HepG2 (cell line): ENCODE measurements at regions not wholly inside any gene's neighbourhood (a gene's known extent, or its start where the extent isn't known, plus 50 kb on each side); places are given as distances from the start of the nearest gene placed in this dataset.

ENCODE experiments used
- ATAD3A ChIP-seq: sonication (generic); formaldehyde crosslinking; IDR thresholded peaks from 2 replicates; pipeline ENCODE4 v1.4.0; 2020; ENCODE audit warnings: missing genetic modification reagents
- ELF3 ChIP-seq: IDR thresholded peaks from 2 replicates; pipeline ENCODE4 v1.6.1; 2016; ENCODE audit warnings: missing genetic modification reagents, missing compliant biosample characterization
- HNRNPLL ChIP-seq: fragments of 200-400 bp; formaldehyde crosslinking; IDR thresholded peaks from 2 replicates; pipeline ENCODE4 v1.6.1; 2017; ENCODE audit warnings: mild to moderate bottlenecking, low read depth, low read length; ENCODE audit not compliant: poor library complexity, severe bottlenecking
- KDM3A ChIP-seq: IDR thresholded peaks from 2 replicates; pipeline ENCODE4 v1.6.1; 2018; ENCODE audit warnings: low read depth, missing compliant biosample characterization
- KMT2B ChIP-seq: IDR thresholded peaks from 2 replicates; pipeline ENCODE4 v1.6.1; 2016; ENCODE audit warnings: missing genetic modification reagents, missing compliant biosample characterization
- MAFG ChIP-seq: sonication (generic); formaldehyde crosslinking; IDR thresholded peaks from 2 replicates; pipeline ENCODE4 v1.5.1; 2020; ENCODE audit warnings: mild to moderate bottlenecking, missing genetic modification reagents
- NCOR1 ChIP-seq: fragments of 200-600 bp; sonication (generic); IDR thresholded peaks from 2 replicates; pipeline ENCODE4 v1.7.0; 2017; ENCODE audit warnings: antibody characterized with exemption, low read length, borderline replicate concordance
- PAWR ChIP-seq: sonication (generic); formaldehyde crosslinking; IDR thresholded peaks from 2 replicates; pipeline ENCODE4 v1.4.0; 2020; ENCODE audit warnings: missing genetic modification reagents, mild to moderate bottlenecking, borderline replicate concordance
- RARA ChIP-seq: IDR thresholded peaks from 2 replicates; pipeline ENCODE4 v1.6.1; 2016; ENCODE audit warnings: missing genetic modification reagents, missing compliant biosample characterization
- SCMH1 ChIP-seq: sonication (generic); formaldehyde crosslinking; IDR thresholded peaks from 2 replicates; pipeline ENCODE4 v1.9.0; 2021; ENCODE audit warnings: missing genetic modification reagents, mild to moderate bottlenecking, borderline replicate concordance
- SSRP1 ChIP-seq: IDR thresholded peaks from 2 replicates; pipeline ENCODE4 v1.6.1; 2016; ENCODE audit warnings: control low read depth
- TBL1XR1 ChIP-seq: fragments of 150-350 bp; IDR thresholded peaks from 2 replicates; pipeline ENCODE4 v1.6.1; 2014; ENCODE audit warnings: borderline replicate concordance, low read length; ENCODE audit not compliant: partially characterized antibody
- XBP1 ChIP-seq: sonication (generic); formaldehyde crosslinking; IDR thresholded peaks from 2 replicates; pipeline ENCODE4 v1.5.0; 2020; ENCODE audit warnings: missing genetic modification reagents
- ZBTB2 ChIP-seq: sonication (generic); formaldehyde crosslinking; IDR thresholded peaks from 2 replicates; pipeline ENCODE4 v1.8.0; 2022; ENCODE audit warnings: low read depth, missing genetic modification reagents
- ZBTB39 ChIP-seq: sonication (generic); formaldehyde crosslinking; IDR thresholded peaks from 2 replicates; pipeline ENCODE4 v1.5.0; 2020; ENCODE audit warnings: missing genetic modification reagents
- ZFP36L2 ChIP-seq: sonication (generic); formaldehyde crosslinking; IDR thresholded peaks from 2 replicates; pipeline ENCODE4 v1.4.0; 2020; ENCODE audit warnings: missing genetic modification reagents
- ZNF33A ChIP-seq: sonication (generic); formaldehyde crosslinking; IDR thresholded peaks from 2 replicates; pipeline ENCODE4 v1.5.1; 2020; ENCODE audit warnings: missing genetic modification reagents, mild to moderate bottlenecking, moderate library complexity, borderline replicate concordance
- ZNF430 ChIP-seq: sonication (generic); formaldehyde crosslinking; IDR thresholded peaks from 2 replicates; pipeline ENCODE4 v1.9.0; 2021; ENCODE audit warnings: mild to moderate bottlenecking, missing genetic modification reagents
- ZNF619 ChIP-seq: sonication (generic); formaldehyde crosslinking; IDR thresholded peaks from 2 replicates; pipeline ENCODE4 v1.4.0; 2020; ENCODE audit warnings: mild to moderate bottlenecking, missing genetic modification reagents
- TF ChIP-seq, protein P1 (sequence below): sonication (generic); formaldehyde crosslinking; IDR thresholded peaks from 2 replicates; pipeline ENCODE4 v1.8.0; 2022; ENCODE audit warnings: missing genetic modification reagents, mild to moderate bottlenecking, inconsistent platforms, borderline replicate concordance
- TF ChIP-seq, protein P2 (sequence below): sonication (generic); formaldehyde crosslinking; IDR thresholded peaks from 2 replicates; pipeline ENCODE4 v1.5.0; 2020; ENCODE audit warnings: missing genetic modification reagents
- TF ChIP-seq, protein P3 (sequence below): IDR thresholded peaks from 2 replicates; pipeline ENCODE4 v1.4.0; 2020; ENCODE audit warnings: mild to moderate bottlenecking, missing genetic modification reagents

DNA sequence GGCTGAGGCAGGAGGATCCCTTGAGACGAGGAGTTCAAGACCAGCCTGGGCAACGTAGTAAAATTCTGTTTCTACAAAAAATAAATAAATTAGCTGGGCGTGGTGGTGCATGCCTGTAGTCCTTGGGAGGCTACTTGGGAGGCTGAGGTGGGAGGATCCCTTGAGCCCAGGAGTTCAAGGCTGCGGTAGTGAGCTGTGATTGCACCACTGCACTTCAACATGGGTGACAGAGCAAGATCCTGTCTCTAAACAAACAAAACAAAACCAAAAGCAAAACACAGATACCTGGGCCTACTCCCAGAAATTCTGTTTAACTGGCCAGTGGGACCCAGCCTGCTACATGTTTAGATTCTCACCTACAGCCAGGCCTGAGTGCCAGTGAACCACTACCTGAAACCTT lies 74.6 kb upstream of the MEDAG start (continued):
- no peak for TF ChIP-seq ATAD3A (CRISPR knock-in tag)
- TF ChIP-seq HNRNPLL: no peak
- TF ChIP-seq KMT2B (CRISPR knock-in tag): no peak
- TF ChIP-seq NCOR1: no peak
- no peak for TF ChIP-seq SSRP1 (CRISPR knock-in tag)
- no peak for TF ChIP-seq ZFP36L2
- TF ChIP-seq ZBTB39 (CRISPR knock-in tag): no peak
- TF ChIP-seq KDM3A (CRISPR knock-in tag): no peak
- no peak for TF ChIP-seq ZNF430 (CRISPR knock-in tag)
- no peak for TF ChIP-seq TBL1XR1
- TF ChIP-seq ZBTB2: no peak
- TF ChIP-seq ELF3 (CRISPR knock-in tag): 0 out of 2 replicates have a peak, but pooled peaks have one; percentile 22
- TF ChIP-seq, protein P1, sequence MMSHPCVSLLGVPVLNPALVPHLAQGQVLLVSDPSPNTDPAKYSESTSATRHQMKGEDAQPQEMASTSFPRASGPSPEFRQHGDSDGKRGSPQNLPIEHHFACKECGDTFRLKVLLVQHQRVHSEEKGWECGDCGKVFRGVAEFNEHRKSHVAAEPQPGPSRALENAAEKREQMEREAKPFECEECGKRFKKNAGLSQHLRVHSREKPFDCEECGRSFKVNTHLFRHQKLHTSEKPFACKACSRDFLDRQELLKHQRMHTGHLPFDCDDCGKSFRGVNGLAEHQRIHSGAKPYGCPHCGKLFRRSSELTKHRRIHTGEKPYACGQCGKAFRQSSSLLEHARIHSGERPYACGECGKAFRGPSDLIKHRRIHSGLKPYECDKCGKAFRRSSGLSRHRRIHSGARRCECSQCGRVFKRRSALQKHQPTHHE: no peak
- peak; percentile 83 for TF ChIP-seq RARA (CRISPR knock-in tag)
- TF ChIP-seq, protein P2, sequence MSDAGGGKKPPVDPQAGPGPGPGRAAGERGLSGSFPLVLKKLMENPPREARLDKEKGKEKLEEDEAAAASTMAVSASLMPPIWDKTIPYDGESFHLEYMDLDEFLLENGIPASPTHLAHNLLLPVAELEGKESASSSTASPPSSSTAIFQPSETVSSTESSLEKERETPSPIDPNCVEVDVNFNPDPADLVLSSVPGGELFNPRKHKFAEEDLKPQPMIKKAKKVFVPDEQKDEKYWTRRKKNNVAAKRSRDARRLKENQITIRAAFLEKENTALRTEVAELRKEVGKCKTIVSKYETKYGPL (CRISPR knock-in tag): no peak
- no peak for TF ChIP-seq ZNF33A (CRISPR knock-in tag)
- no peak for TF ChIP-seq MAFG (CRISPR knock-in tag)
- TF ChIP-seq, protein P3, sequence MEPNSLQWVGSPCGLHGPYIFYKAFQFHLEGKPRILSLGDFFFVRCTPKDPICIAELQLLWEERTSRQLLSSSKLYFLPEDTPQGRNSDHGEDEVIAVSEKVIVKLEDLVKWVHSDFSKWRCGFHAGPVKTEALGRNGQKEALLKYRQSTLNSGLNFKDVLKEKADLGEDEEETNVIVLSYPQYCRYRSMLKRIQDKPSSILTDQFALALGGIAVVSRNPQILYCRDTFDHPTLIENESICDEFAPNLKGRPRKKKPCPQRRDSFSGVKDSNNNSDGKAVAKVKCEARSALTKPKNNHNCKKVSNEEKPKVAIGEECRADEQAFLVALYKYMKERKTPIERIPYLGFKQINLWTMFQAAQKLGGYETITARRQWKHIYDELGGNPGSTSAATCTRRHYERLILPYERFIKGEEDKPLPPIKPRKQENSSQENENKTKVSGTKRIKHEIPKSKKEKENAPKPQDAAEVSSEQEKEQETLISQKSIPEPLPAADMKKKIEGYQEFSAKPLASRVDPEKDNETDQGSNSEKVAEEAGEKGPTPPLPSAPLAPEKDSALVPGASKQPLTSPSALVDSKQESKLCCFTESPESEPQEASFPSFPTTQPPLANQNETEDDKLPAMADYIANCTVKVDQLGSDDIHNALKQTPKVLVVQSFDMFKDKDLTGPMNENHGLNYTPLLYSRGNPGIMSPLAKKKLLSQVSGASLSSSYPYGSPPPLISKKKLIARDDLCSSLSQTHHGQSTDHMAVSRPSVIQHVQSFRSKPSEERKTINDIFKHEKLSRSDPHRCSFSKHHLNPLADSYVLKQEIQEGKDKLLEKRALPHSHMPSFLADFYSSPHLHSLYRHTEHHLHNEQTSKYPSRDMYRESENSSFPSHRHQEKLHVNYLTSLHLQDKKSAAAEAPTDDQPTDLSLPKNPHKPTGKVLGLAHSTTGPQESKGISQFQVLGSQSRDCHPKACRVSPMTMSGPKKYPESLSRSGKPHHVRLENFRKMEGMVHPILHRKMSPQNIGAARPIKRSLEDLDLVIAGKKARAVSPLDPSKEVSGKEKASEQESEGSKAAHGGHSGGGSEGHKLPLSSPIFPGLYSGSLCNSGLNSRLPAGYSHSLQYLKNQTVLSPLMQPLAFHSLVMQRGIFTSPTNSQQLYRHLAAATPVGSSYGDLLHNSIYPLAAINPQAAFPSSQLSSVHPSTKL (CRISPR knock-in tag): peak; percentile 89
- TF ChIP-seq ZNF619 (CRISPR knock-in tag): no peak
- TF ChIP-seq PAWR: no peak
- no peak for TF ChIP-seq XBP1 (CRISPR knock-in tag)
- no peak for TF ChIP-seq SCMH1 (CRISPR knock-in tag)
